GM04504 (cell line): ENCODE measurements at regions not wholly inside any gene's neighbourhood (a gene's known extent, or its start where the extent isn't known, plus 50 kb on each side); places are given as distances from the start of the nearest gene placed in this dataset.

Experiments
- DNase-seq: peaks from one replicate; pipeline ENCODE4 v3.0.0-alpha.2; 2012; ENCODE audit warnings: low read depth

- no peak for DNase-seq
These were observed 1230.4 kb downstream of the PCDH18 start for GRCh38 chr4:136301749-136302495.

DNA sequence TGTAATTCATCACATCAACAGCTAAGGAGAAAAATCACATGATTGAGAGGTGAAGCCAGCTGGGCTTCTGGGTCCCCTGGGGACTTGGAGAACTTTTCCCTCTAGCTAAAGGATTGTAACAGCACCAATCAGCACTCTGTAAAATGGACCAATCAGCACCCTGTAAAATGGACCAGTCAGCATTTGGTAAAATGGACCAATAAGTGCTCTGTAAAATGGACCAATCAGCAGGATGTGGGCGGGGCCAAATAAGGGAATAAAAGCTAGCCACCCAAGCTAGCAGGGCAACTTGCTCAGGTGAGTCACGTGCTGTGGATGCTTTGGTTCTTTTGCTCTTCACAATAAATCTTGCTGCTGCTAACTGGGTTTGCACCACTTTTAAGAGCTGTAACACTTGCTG lies 1248.3 kb downstream of the PCDH18 start:
- no peak for DNase-seq

DNA sequence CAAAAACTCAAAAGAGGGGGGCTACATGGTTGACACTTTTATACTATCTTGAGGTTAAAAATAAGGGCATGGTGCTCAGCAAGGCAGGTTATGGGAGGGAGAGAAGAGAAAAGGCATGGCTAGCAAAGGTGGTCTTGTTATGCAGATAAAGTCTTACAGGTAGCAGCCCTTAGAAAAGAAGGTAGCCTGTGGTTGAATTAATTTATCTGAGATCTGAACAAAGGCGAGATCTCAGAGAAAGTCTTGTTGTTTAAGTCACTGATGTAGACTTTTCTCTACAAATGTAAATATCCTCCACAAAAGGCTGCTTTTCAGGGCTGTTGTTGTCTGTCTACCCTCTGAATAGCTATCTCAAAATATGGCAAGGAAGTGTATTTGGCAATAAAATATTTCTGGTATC lies 1250.4 kb downstream of the PCDH18 start:
- DNase-seq: no peak

- DNase-seq: no peak
These were observed 1251.0 kb downstream of the PCDH18 start for GRCh38 chr4:136281307-136281706.

GRCh38 chr4:136277741-136278140 lies 1254.6 kb downstream of the PCDH18 start:
- no peak for DNase-seq

GRCh38 chr4:136246876-136247275 lies 1285.4 kb downstream of the PCDH18 start:
- DNase-seq: no peak

GRCh38 chr4:136241221-136241986 lies 1290.9 kb downstream of the PCDH18 start:
- DNase-seq: no peak

DNA sequence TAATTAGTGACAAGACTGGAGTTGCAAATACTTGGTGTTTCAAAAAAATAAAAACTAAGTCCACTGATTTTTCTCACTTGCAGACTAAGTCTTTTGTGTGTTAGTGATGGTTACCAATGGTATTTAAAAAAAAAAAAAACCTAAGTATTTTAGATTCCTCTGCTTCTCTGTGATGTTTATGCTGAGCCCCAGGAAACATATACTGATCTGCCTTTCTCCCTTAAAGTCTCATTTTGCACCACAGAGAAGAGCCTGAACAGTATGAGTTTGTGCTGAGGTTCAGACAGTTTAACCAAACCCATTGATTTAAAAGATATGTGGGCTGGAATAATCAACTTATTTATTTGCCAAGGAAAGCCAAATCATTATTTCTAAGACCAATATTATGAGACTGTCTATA lies 1305.0 kb downstream of the PCDH18 start:
- DNase-seq: no peak

DNA sequence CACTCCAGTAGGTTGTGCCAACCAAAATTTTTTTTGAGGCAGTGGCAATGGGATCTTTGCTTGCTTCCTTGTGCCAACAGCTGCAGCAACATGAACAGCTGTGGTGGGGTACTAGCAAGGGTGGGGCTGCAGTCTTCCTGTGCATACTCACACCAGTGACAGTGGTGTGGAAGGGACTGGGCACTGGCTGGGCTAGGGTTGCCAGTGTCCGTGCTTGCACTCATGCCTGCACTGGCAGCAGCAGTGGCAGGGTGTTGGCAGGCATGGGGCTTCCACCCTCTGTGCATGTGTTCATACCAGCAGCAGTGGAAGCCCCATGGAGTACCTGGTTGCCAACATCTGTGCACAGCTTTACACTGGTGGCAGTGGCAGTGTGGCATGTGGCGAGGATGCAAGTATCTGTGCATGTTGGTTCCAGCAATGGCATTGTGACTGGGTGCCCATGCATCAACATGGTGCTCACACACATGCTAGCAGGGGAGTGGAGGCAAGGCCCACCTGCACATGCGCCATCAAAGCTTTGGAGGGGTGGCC lies 1312.6 kb downstream of the PCDH18 start:
- DNase-seq: no peak

GRCh38 chr4:136203199-136203598 lies 1329.1 kb downstream of the PCDH18 start:
- no peak for DNase-seq

DNA sequence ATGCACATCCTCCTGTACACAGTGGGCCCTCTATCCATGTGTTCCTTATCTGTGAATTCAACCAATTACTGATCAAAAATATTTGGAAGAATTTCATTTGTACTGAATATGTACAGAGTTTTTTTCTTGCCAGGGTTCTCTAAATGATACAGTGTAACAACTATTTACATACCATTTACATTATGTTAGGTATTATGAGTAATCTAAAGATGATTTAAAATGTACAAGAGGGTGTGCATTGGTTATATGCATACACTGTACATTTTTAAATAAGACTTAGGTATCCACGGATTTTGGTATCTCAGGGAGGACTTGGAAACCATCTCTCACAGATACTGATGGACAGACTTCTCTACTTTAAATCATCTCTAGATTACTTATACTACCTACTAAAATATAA lies 1333.9 kb downstream of the PCDH18 start:
- no peak for DNase-seq

GRCh38 chr4:136194962-136195361 lies 1337.3 kb downstream of the PCDH18 start:
- no peak for DNase-seq

- DNase-seq: no peak
These were observed 1345.6 kb downstream of the PCDH18 start for GRCh38 chr4:136186650-136187049.

DNA sequence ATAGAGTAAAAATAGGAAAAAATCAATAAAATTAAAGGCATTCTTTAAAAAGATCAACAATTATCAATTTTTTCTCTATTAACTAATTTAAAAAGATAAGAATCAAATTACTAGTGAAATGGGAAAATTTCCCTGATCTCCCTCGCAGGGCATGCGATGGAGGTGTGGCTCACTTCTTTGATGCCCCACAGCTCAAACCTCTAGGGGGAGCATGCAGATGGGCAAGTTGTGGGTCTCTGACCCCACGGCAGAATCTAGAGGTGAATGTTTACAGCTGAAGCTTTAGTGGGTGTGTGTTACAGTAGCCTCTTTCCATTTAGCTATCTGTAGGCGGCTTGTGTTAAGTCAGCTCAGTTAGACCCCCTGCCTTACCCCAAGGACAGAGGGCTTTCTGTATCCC lies 1348.8 kb downstream of the PCDH18 start:
- DNase-seq: no peak

GRCh38 chr4:136156947-136157346 lies 1375.3 kb downstream of the PCDH18 start:
- no peak for DNase-seq

DNA sequence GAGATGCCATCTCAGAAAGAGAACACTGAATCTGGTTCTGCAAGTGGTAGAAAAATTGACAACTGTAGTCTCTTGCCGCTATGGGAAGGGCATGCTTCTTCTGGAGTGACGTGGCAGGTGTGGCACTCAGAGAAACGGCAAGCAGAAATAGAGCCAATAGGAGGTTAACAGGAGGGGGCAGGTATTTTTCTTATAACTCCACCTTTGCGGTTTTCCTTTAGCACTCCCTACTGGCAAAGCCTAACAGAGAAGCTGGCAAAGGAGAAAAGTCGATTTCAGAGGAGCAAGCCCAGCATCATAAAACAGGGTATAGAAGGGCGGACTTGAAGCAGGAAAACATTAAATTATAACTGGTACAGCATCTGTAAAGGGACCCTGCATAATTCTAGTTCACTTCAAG lies 1382.2 kb downstream of the PCDH18 start:
- no peak for DNase-seq

DNA sequence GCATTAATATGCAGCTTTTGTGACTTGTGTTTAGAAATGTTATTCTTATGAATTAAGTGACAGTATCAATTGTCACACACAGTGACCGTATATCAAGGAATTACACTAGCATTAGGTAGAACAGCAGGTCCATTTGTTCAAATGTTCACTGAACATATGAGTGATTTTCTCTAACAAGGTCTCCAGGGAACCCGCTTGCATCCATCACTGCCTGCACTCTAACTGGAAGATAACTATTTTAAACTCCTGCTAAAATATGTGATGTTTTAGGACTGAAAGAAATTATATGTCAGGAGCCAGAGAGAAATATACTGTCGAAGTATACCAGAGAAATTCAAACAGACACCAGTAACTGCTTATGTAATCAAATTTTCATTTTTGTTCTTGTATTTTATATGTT lies 1395.7 kb downstream of the PCDH18 start:
- DNase-seq: no peak

DNA sequence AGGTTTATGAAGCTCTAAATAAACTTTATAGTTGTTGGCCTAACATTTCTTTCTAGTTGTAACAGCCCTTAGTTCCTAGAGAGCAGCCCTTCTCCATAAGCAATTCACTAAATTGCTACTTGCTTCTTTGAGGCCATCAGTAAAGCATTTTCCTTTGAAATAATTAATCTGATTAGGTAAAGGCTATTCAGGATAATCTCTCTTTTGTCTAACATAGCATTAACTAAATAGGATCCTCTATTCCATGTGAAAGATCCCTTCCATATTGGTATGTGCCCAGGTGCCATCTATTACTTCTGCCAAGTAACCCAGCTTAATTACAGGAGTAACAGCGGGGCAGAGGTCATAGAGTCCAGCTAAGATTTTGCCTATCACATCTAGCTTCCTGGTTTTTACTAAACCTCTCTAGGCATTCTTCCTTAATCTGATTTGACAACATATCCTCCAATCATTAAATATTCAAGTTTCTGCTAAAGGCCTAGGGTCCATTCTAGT lies 1408.0 kb downstream of the PCDH18 start:
- no peak for DNase-seq

DNA sequence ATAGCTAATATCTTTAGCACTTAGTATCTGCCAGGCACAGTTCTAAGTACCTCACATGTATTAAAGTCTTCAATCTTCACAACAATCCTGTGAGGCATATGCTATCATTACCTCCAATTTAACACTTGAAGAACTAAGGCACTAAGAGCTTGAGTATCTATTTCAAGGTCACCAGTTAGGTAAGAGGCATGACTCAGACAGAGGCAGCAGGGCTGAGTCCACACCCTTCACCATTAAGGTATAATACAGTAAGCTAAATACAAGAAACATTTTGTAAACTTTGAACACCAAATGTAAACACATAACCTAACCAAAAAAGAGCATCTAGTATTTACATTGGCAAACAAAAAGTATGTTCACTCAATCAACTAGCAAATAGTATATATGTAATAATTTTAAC lies 1410.9 kb downstream of the PCDH18 start:
- DNase-seq: no peak

- DNase-seq: no peak
These were observed 1418.4 kb downstream of the PCDH18 start for GRCh38 chr4:136113921-136114320.

DNA sequence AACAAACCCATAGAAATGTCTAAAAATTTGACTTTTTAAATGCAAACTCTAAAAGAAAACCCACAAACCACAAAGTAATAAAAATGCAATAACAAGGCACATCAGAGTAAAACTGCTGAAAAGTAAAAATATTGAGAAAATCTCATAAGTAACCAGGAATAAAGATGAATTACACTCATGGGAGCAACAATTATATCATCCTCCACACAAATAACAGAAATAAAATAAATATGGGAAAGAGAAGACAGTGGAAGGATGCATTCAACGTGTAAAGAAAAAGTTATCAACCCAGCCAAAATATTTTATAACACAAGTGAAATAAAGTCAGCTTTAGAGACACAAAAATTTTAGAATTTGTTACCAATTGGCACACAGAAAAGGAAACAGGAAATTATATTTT lies 1420.2 kb downstream of the PCDH18 start:
- DNase-seq: no peak

DNA sequence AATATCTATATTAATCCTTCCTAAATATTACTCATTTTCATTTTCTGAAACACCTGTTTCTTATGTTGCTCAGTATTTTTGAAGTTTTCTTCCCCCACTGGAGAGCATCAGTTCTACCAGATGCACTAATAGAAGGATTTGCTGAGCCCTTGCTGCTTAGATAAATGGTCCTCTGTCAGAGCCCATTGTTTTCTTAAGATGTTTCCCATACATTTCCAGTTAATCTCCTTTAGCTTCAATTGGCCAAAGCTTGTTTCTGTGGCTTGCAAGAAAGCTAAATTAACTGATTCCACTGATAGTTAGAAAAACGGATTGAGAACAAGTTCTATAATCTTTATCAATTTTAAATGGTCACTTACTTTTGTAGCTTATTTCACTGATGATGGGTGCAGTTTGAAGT lies 1425.5 kb downstream of the PCDH18 start:
- no peak for DNase-seq

DNA sequence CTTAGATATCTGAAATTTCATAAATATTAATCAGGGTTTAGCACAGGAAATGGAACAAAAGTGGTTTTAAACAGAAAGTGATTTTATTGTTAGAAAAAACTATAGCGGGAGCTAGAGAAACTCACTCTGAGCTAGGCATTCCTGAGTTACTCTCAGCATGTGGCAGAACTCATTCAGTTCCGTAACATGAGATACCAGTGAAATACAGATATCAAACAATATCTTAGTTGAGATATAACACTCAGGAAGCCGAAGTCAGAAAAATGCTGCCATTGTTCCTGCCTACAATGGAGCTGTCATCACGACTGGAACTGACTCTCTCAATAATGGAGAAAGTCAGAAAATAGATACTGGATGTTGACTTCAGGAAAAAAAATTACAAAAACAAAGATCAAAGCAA lies 1428.7 kb downstream of the PCDH18 start:
- no peak for DNase-seq
